ENCODE measurements at regions not wholly inside any gene's neighbourhood (a gene's known extent, or its start where the extent isn't known, plus 50 kb on each side); places are given as distances from the start of the nearest gene placed in this dataset.

DNA sequence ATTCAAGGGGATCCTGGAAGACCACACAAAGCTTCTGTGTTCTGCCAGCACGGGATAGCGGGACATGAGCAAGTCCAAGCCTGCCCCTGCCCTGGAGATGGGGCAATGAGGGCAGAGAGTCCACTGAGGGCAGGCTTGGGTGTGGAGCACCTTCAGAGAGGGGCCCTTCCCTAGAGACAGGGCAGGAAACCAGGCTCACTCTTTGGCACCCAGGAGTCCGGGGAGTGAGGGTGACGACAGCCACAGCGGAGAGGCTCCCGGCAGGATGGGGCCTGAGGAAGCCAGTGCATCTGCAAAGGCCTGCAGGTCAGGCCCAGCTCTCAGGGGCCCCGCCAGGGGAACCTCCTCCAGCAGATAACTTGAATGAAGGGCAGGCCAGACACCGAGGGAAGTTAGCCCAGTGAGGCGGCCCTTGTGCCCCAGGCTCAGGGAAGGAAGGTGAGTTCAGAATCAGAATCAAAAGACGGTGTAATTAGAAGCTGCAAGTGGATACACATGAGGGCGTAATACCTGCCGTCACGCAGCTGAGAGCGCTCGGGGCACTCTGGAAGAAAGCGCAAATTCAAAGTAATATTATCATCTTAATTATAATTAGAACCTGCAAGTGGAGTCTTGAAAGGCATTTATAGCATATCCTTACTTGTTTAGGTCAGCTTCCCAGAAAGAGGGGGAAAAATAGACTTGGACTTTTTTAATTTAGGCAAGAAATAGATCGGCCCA, 142.6 kb upstream of the LGALSL start:
- no peak overlapping the region for H3K4me3 ChIP-seq (replicated peaks in 1 of 4; ENCODE audit: control extremely low read depth in 1 of 4, insufficient read depth in 1 of 4, low read depth in 3 of 4, low read length in 4 of 4)
- no peak overlapping the region for H3K9ac ChIP-seq (ENCODE audit: insufficient read depth, low read length)
- no peak for TF ChIP-seq EZH2 (IDR thresholded peaks at IDR 0.05; ENCODE audit: low read length, missing control alignments)
- TF ChIP-seq, protein P1, sequence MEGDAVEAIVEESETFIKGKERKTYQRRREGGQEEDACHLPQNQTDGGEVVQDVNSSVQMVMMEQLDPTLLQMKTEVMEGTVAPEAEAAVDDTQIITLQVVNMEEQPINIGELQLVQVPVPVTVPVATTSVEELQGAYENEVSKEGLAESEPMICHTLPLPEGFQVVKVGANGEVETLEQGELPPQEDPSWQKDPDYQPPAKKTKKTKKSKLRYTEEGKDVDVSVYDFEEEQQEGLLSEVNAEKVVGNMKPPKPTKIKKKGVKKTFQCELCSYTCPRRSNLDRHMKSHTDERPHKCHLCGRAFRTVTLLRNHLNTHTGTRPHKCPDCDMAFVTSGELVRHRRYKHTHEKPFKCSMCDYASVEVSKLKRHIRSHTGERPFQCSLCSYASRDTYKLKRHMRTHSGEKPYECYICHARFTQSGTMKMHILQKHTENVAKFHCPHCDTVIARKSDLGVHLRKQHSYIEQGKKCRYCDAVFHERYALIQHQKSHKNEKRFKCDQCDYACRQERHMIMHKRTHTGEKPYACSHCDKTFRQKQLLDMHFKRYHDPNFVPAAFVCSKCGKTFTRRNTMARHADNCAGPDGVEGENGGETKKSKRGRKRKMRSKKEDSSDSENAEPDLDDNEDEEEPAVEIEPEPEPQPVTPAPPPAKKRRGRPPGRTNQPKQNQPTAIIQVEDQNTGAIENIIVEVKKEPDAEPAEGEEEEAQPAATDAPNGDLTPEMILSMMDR (conservative IDR thresholded peaks at IDR 0.05 in 1 of 2, IDR thresholded peaks at IDR 0.05 in 1 of 2; ENCODE audit: low read depth in 1 of 2, low read length in 2 of 2): no peak
- H3K9me3 ChIP-seq (ENCODE audit: control insufficient read depth, insufficient read depth, low read depth, low read length): no peaks in the 10 kb centered on the region
- H3K36me3 ChIP-seq (ENCODE audit: control insufficient read depth, insufficient read depth, low read length): no peaks in the 10 kb centered on the region
- H3K4me1 ChIP-seq (ENCODE audit: control insufficient read depth, extremely low read depth, insufficient read depth, low read length): peaks cover 6% of the 10 kb centered on the region
- DNase-seq (ENCODE audit: low read depth in 2 of 2): no peak
- H3K27me3 ChIP-seq (ENCODE audit: control insufficient read depth, insufficient read depth, low read length): peaks cover 11% of the 10 kb centered on the region
- no peak overlapping the region for H3K4me2 ChIP-seq (ENCODE audit: extremely low read depth, insufficient read depth, low read length)
- no peak overlapping the region for H3K27ac ChIP-seq (ENCODE audit: insufficient read depth, low read length)
- no peaks in the 10 kb centered on the region for H4K20me1 ChIP-seq (ENCODE audit: control insufficient read depth, extremely low read depth, insufficient read depth, low read length)
- H3K79me2 ChIP-seq (ENCODE audit: control insufficient read depth, insufficient read depth, low read length): no peaks in the 10 kb centered on the region
- H2AFZ ChIP-seq (ENCODE audit: low read length): no peak overlapping the region

DNA sequence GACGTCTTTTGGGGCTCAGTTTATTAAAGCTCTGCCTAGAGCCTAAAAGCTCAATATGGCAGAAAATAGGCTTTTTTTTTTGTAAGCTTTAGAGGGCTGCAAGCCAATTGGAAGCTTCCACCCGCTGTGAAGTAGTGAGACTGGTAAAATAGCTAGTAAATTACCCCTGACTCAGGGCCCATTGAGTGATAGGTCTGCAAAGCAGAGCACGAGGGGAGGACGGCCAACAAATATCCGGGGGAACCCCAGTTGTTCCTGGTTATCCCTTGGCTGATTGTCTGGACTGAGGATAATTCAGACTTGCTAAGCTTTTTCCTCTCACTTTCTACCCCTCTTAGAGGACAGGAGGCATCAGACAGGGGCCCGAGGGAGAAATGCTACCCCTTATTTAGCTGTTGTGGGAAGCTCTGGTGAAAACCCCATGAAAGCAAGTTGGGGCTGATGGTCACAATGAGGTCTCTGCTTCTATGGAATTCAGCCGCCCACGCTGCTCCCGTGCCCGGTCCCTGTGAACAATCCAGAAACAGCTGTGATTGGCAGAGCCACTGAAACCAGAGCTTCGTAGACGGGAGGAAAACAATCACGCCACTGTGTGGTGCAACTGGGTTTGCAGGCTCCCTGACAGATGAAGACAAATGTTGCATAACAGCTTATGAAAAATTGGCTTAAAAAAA, 141.9 kb upstream of the LGALSL start:
- Histone ChIP-seq H3K9me3 (ENCODE audit: control insufficient read depth, insufficient read depth, low read depth, low read length) (no peaks in the 10 kb centered on the region), H3K4me2 (ENCODE audit: extremely low read depth, insufficient read depth, low read length) (peak overlapping the region; percentile 2), H4K20me1 (ENCODE audit: control insufficient read depth, extremely low read depth, insufficient read depth, low read length) (no peaks in the 10 kb centered on the region), H3K9ac (ENCODE audit: insufficient read depth, low read length) (no peak overlapping the region), H2AFZ (ENCODE audit: low read length) (no peak overlapping the region), H3K79me2 (ENCODE audit: control insufficient read depth, insufficient read depth, low read length) (no peaks in the 10 kb centered on the region), H3K27ac (ENCODE audit: insufficient read depth, low read length) (peak overlapping the region; percentile 1), H3K4me3 (replicated peaks in 1 of 4; ENCODE audit: control extremely low read depth in 1 of 4, insufficient read depth in 1 of 4, low read depth in 3 of 4, low read length in 4 of 4) (peak overlapping the region in 2 of 4 experiments; percentile 30 to 40), H3K27me3 (ENCODE audit: control insufficient read depth, insufficient read depth, low read length) (peaks cover 11% of the 10 kb centered on the region), H3K4me1 (ENCODE audit: control insufficient read depth, extremely low read depth, insufficient read depth, low read length) (peaks cover 6% of the 10 kb centered on the region), H3K36me3 (ENCODE audit: control insufficient read depth, insufficient read depth, low read length) (no peaks in the 10 kb centered on the region)
- peak; percentile 83 to 91 for DNase-seq (ENCODE audit: low read depth in 2 of 2)
- TF ChIP-seq, protein P1 (conservative IDR thresholded peaks at IDR 0.05 in 1 of 2, IDR thresholded peaks at IDR 0.05 in 1 of 2; ENCODE audit: low read depth in 1 of 2, low read length in 2 of 2): peak; percentile 41 to 63
- TF ChIP-seq EZH2 (IDR thresholded peaks at IDR 0.05; ENCODE audit: low read length, missing control alignments): no peak

DNA sequence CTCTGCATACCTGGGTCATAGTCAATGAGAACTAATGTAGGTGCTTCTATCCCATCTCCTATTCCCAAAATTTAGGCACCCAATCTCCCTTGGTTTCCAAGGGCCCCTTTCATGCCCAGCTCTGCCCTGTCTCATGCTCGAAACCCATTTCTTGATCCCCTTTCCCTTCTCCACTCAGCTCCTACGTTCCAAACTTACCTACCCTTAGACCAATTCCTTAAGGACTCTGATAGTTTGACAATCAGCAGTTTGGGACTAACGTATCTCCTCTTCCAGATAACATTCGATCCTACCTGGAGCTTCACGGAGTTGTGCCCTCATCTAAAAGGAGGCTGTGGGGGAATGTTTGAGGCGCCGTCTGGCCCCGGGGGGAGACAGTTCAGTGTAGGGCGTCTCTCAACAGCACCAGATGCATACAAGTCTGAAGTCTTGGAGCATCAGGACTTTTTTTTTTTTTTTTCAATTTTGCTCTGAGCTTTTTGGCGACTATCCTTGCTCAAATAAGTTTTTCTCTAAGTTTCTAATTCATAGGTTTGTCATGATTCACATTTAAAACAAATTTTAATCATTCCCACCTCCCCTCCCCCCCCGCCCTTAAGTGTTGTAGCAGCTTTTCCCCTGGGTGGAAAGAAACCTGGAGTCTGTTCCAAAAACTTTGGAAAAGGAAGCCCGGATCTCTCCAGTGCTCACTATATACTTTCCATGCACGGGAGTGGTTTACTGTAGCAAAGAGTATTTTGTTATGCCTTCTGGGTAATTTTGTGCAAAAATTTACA, 141.2 kb upstream of the LGALSL start:
- Histone ChIP-seq H2AFZ (ENCODE audit: low read length) (no peak overlapping the region), H3K79me2 (ENCODE audit: control insufficient read depth, insufficient read depth, low read length) (no peaks in the 10 kb centered on the region), H4K20me1 (ENCODE audit: control insufficient read depth, extremely low read depth, insufficient read depth, low read length) (no peaks in the 10 kb centered on the region), H3K36me3 (ENCODE audit: control insufficient read depth, insufficient read depth, low read length) (no peaks in the 10 kb centered on the region), H3K9me3 (ENCODE audit: control insufficient read depth, insufficient read depth, low read depth, low read length) (no peaks in the 10 kb centered on the region), H3K4me1 (ENCODE audit: control insufficient read depth, extremely low read depth, insufficient read depth, low read length) (peaks cover 6% of the 10 kb centered on the region), H3K9ac (ENCODE audit: insufficient read depth, low read length) (no peak overlapping the region), H3K4me3 (replicated peaks in 1 of 4; ENCODE audit: control extremely low read depth in 1 of 4, insufficient read depth in 1 of 4, low read depth in 3 of 4, low read length in 4 of 4) (no peak overlapping the region), H3K27me3 (ENCODE audit: control insufficient read depth, insufficient read depth, low read length) (peaks cover 17% of the 10 kb centered on the region), H3K4me2 (ENCODE audit: extremely low read depth, insufficient read depth, low read length) (no peak overlapping the region), H3K27ac (ENCODE audit: insufficient read depth, low read length) (no peak overlapping the region)
- DNase-seq (ENCODE audit: low read depth in 2 of 2): no peak
- no peak for TF ChIP-seq EZH2 (IDR thresholded peaks at IDR 0.05; ENCODE audit: low read length, missing control alignments)

Measured in fibroblast of lung (primary cell).